MM.1S (cell line): ENCODE measurements at regions not wholly inside any gene's neighbourhood (a gene's known extent, or its start where the extent isn't known, plus 50 kb on each side); places are given as distances from the start of the nearest gene placed in this dataset.

Source experiments
- DNase-seq: peaks from one replicate; pipeline ENCODE4 v3.0.0-alpha.2; 2015
- H2AFZ ChIP-seq: fragments of 300-600 bp; sonication (generic); 2 replicates; pipeline ENCODE4 v1.6.0; 2016; ENCODE audit warnings: antibody characterized with exemption, low read length
- H3F3A ChIP-seq: fragments of 300-600 bp; sonication (generic); 2 replicates; pipeline ENCODE4 v1.6.1; 2016; ENCODE audit warnings: mild to moderate bottlenecking, antibody characterized with exemption, low read length, moderate library complexity, mixed read lengths; ENCODE audit not compliant: insufficient read depth
- H3K27ac ChIP-seq: fragments of 300-600 bp; sonication (generic); 2 replicates; pipeline ENCODE4 v1.5.1; 2016; ENCODE audit warnings: mild to moderate bottlenecking, low read length
- H3K27me3 ChIP-seq: fragments of 300-600 bp; sonication (generic); replicated peaks from 2 replicates; pipeline ENCODE4 v1.6.0; 2016; ENCODE audit warnings: low read length; ENCODE audit not compliant: insufficient read depth
- H3K36me3 ChIP-seq: fragments of 300-600 bp; sonication (generic); replicated peaks from 2 replicates; pipeline ENCODE4 v1.6.1; 2016; ENCODE audit warnings: mild to moderate bottlenecking, low read length, mixed read lengths; ENCODE audit not compliant: insufficient read depth
- H3K4me1 ChIP-seq: fragments of 300-600 bp; sonication (generic); 2 replicates; pipeline ENCODE4 v1.6.1; 2016; ENCODE audit warnings: low read length, mixed read lengths
- H3K4me2 ChIP-seq: fragments of 300-600 bp; sonication (generic); 2 replicates; pipeline ENCODE4 v1.6.0; 2016; ENCODE audit warnings: low read depth, low read length
- H3K4me3 ChIP-seq: fragments of 300-600 bp; sonication (generic); 2 replicates; pipeline ENCODE4 v1.5.1; 2016; ENCODE audit warnings: low read length, mixed read lengths
- H3K79me2 ChIP-seq: fragments of 300-600 bp; sonication (generic); 2 replicates; pipeline ENCODE4 v1.6.1; 2016; ENCODE audit warnings: mixed run types, low read length, mixed read lengths
- H3K9ac ChIP-seq: fragments of 300-600 bp; sonication (generic); 2 replicates; pipeline ENCODE4 v1.6.1; 2016; ENCODE audit warnings: low read length, mixed read lengths
- H3K9me2 ChIP-seq: fragments of 300-600 bp; sonication (generic); replicated peaks from 2 replicates; pipeline ENCODE4 v1.6.1; 2016; ENCODE audit warnings: mild to moderate bottlenecking, low read length, mixed read lengths; ENCODE audit not compliant: insufficient read depth
- H3K9me3 ChIP-seq: fragments of 300-600 bp; sonication (generic); replicated peaks from 2 replicates; pipeline ENCODE4 v1.6.1; 2016; ENCODE audit warnings: mild to moderate bottlenecking, low read length, mixed read lengths; ENCODE audit not compliant: insufficient read depth
- H4K20me1 ChIP-seq: fragments of 300-600 bp; sonication (generic); 2 replicates; pipeline ENCODE4 v1.6.1; 2016; ENCODE audit warnings: mild to moderate bottlenecking, low read length, moderate library complexity, mixed read lengths; ENCODE audit not compliant: insufficient read depth
- CTCF ChIP-seq: fragments of 300-600 bp; sonication (generic); IDR thresholded peaks from 2 replicates; pipeline ENCODE4 v1.5.1; 2016; ENCODE audit warnings: antibody characterized with exemption, low read length, mixed read lengths
- EZH2 ChIP-seq: fragments of 300-600 bp; sonication (generic); optimal IDR thresholded peaks from 2 replicates; pipeline ENCODE3; 2017; ENCODE audit warnings: low read depth, mild to moderate bottlenecking, antibody characterized with exemption, low read length, mixed read lengths
- EZH2phosphoT487 ChIP-seq: fragments of 300-600 bp; sonication (generic); IDR thresholded peaks from 2 replicates; pipeline ENCODE4 v1.6.1; 2018; ENCODE audit warnings: antibody characterized with exemption, low read length

- no peaks in the 10 kb centered on the region for H3K9me3 ChIP-seq
- no peaks in the 10 kb centered on the region for H3K9me2 ChIP-seq
- no peak overlapping the region for H3K4me3 ChIP-seq
- peaks cover 42% of the 10 kb centered on the region for H3K27me3 ChIP-seq
- no peaks in the 10 kb centered on the region for H4K20me1 ChIP-seq
- H3K36me3 ChIP-seq = no peaks in the 10 kb centered on the region
- no peak for TF ChIP-seq EZH2
- no peak for TF ChIP-seq CTCF
- TF ChIP-seq EZH2phosphoT487 = no peak
- no peaks in the 10 kb centered on the region for H3F3A ChIP-seq
- H3K27ac ChIP-seq = no peak overlapping the region
- no peaks in the 10 kb centered on the region for H3K4me1 ChIP-seq
- DNase-seq = no peak
- no peak overlapping the region for H2AFZ ChIP-seq
- H3K9ac ChIP-seq = no peak overlapping the region
- H3K4me2 ChIP-seq = no peak overlapping the region
- no peaks in the 10 kb centered on the region for H3K79me2 ChIP-seq
Observed at GRCh38 chr19:29320618-29321017, 107.7 kb upstream of the UQCRFS1 start.

- DNase-seq = no peak
- TF ChIP-seq EZH2 (no peak), EZH2phosphoT487 (no peak), CTCF (no peak)
- Histone ChIP-seq H3K36me3 (no peaks in the 10 kb centered on the region), H3K27ac (no peak overlapping the region), H4K20me1 (no peaks in the 10 kb centered on the region), H3K9me2 (no peaks in the 10 kb centered on the region), H3F3A (no peaks in the 10 kb centered on the region), H3K9ac (no peak overlapping the region), H2AFZ (no peak overlapping the region), H3K4me1 (no peaks in the 10 kb centered on the region), H3K79me2 (no peaks in the 10 kb centered on the region), H3K27me3 (peaks cover 42% of the 10 kb centered on the region), H3K9me3 (no peaks in the 10 kb centered on the region), H3K4me3 (no peak overlapping the region), H3K4me2 (no peak overlapping the region)
Observed at GRCh38 chr19:29321116-29321515, 108.2 kb upstream of the UQCRFS1 start.

GRCh38 chr19:29323021-29323430 lies 110.1 kb upstream of the UQCRFS1 start:
- Histone ChIP-seq H4K20me1 (no peaks in the 10 kb centered on the region), H3K36me3 (no peaks in the 10 kb centered on the region), H3K4me2 (no peak overlapping the region), H3K9ac (no peak overlapping the region), H3K4me3 (no peak overlapping the region), H3K27ac (no peak overlapping the region), H2AFZ (no peak overlapping the region), H3K27me3 (peaks cover 42% of the 10 kb centered on the region), H3F3A (no peaks in the 10 kb centered on the region), H3K9me2 (no peaks in the 10 kb centered on the region), H3K4me1 (no peaks in the 10 kb centered on the region), H3K79me2 (no peaks in the 10 kb centered on the region), H3K9me3 (no peaks in the 10 kb centered on the region)
- no peak for TF ChIP-seq EZH2
- no peak for TF ChIP-seq EZH2phosphoT487
- no peak for TF ChIP-seq CTCF
- DNase-seq = no peak
